Progenitor cell of endocrine pancreas (in vitro differentiated cells): ENCODE measurements at regions not wholly inside any gene's neighbourhood (a gene's known extent, or its start where the extent isn't known, plus 50 kb on each side); places are given as distances from the start of the nearest gene placed in this dataset.

Experiments
- DNase-seq: peaks from one replicate; pipeline ENCODE4 v3.0.0; 2021; ENCODE audit warnings: low spot score; ENCODE audit not compliant: unreplicated experiment
- H3K27ac Mint-ChIP-seq: 2 replicates; pipeline ENCODE4 v1.8.0; 2021; ENCODE audit warnings: mild to moderate bottlenecking, moderate library complexity, mixed read lengths
- H3K27me3 Mint-ChIP-seq: 2 replicates; pipeline ENCODE4 v1.8.0; 2021; ENCODE audit warnings: mixed read lengths
- H3K36me3 Mint-ChIP-seq: 2 replicates; pipeline ENCODE4 v1.8.0; 2022; ENCODE audit warnings: mixed read lengths; ENCODE audit not compliant: insufficient read depth
- H3K4me1 Mint-ChIP-seq: 2 replicates; pipeline ENCODE4 v1.8.0; 2021; ENCODE audit warnings: low read depth, mixed read lengths
- H3K4me3 Mint-ChIP-seq: 2 replicates; pipeline ENCODE4 v1.8.0; 2021; ENCODE audit warnings: low read depth, mild to moderate bottlenecking, moderate library complexity, mixed read lengths
- H3K9me3 Mint-ChIP-seq: 2 replicates; pipeline ENCODE4 v1.8.0; 2021; ENCODE audit warnings: low read depth, mixed read lengths
- TF ChIP-seq, protein P1 (sequence below): fragments of 200-600 bp; sonication (generic); IDR thresholded peaks from one replicate; pipeline ENCODE4 v1.5.0; 2021; ENCODE audit warnings: antibody characterized with exemption, mild to moderate bottlenecking; ENCODE audit not compliant: unreplicated experiment

GRCh38 chr6:2512802-2513201 is 237.9 kb downstream of the MYLK4 start:
- Mint-ChIP-seq H3K27ac (no peak overlapping the region), H3K36me3 (no peaks in the 10 kb centered on the region), H3K4me3 (no peak overlapping the region), H3K4me1 (peaks cover 3% of the 10 kb centered on the region), H3K9me3 (peaks cover 3% of the 10 kb centered on the region), H3K27me3 (no peaks in the 10 kb centered on the region)
- TF ChIP-seq, protein P1, sequence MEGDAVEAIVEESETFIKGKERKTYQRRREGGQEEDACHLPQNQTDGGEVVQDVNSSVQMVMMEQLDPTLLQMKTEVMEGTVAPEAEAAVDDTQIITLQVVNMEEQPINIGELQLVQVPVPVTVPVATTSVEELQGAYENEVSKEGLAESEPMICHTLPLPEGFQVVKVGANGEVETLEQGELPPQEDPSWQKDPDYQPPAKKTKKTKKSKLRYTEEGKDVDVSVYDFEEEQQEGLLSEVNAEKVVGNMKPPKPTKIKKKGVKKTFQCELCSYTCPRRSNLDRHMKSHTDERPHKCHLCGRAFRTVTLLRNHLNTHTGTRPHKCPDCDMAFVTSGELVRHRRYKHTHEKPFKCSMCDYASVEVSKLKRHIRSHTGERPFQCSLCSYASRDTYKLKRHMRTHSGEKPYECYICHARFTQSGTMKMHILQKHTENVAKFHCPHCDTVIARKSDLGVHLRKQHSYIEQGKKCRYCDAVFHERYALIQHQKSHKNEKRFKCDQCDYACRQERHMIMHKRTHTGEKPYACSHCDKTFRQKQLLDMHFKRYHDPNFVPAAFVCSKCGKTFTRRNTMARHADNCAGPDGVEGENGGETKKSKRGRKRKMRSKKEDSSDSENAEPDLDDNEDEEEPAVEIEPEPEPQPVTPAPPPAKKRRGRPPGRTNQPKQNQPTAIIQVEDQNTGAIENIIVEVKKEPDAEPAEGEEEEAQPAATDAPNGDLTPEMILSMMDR, result no peak
- no peak for DNase-seq

GRCh38 chr6:2510316-2510715 is 240.4 kb downstream of the MYLK4 start:
- Mint-ChIP-seq H3K9me3 (peaks cover 3% of the 10 kb centered on the region), H3K36me3 (no peaks in the 10 kb centered on the region), H3K4me3 (no peak overlapping the region), H3K27me3 (peaks cover 9% of the 10 kb centered on the region), H3K27ac (no peak overlapping the region), H3K4me1 (peaks cover 3% of the 10 kb centered on the region)
- TF ChIP-seq, protein P1, result no peak
- DNase-seq, result no peak

GRCh38 chr6:2509711-2510110 is 241.0 kb downstream of the MYLK4 start:
- Mint-ChIP-seq H3K36me3 (no peaks in the 10 kb centered on the region), H3K27ac (no peak overlapping the region), H3K9me3 (peaks cover 3% of the 10 kb centered on the region), H3K27me3 (peaks cover 9% of the 10 kb centered on the region), H3K4me1 (no peaks in the 10 kb centered on the region), H3K4me3 (no peak overlapping the region)
- TF ChIP-seq, protein P1, result no peak
- no peak for DNase-seq

DNA sequence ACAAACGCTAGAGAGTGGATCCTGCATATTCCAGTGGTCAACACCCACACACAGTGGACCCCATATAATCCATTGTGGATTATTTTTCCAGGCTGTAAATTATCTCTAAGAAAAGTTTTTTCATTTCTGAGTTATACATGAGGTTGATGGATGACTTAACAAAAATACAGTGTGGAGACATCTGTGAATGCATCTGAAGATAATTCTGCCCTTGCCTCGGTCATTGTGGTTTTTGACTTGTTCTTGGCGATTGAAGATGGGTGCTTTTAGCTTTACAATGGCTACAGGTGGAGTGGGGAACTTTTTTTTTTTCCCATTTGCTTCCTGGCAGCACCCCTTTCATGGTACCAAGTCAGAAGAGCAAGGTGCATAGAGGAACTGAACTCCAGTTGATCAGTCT is 242.7 kb downstream of the MYLK4 start:
- Mint-ChIP-seq H3K4me3 (no peak overlapping the region), H3K36me3 (no peaks in the 10 kb centered on the region), H3K4me1 (no peaks in the 10 kb centered on the region), H3K27me3 (peaks cover 9% of the 10 kb centered on the region), H3K9me3 (peaks cover 3% of the 10 kb centered on the region), H3K27ac (no peak overlapping the region)
- TF ChIP-seq, protein P1, result no peak
- no peak for DNase-seq

GRCh38 chr6:2507521-2508037 is 243.1 kb downstream of the MYLK4 start:
- H3K4me3 Mint-ChIP-seq, result no peak overlapping the region
- TF ChIP-seq, protein P1, result no peak
- no peaks in the 10 kb centered on the region for H3K36me3 Mint-ChIP-seq
- no peak overlapping the region for H3K27ac Mint-ChIP-seq
- H3K27me3 Mint-ChIP-seq, result peaks cover 9% of the 10 kb centered on the region
- no peaks in the 10 kb centered on the region for H3K4me1 Mint-ChIP-seq
- no peak for DNase-seq
- H3K9me3 Mint-ChIP-seq, result peaks cover 3% of the 10 kb centered on the region
